Gastroesophageal sphincter (tissue), 3 donors: ENCODE measurements at regions not wholly inside any gene's neighbourhood (a gene's known extent, or its start where the extent isn't known, plus 50 kb on each side); places are given as distances from the start of the nearest gene placed in this dataset.

Experiments
- CTCF ChIP-seq, 4 experiments: fragments of 200-600 bp in 2 of 4; fragments of 450-650 bp in 2 of 4; sonication (generic) in 1 of 4; IDR thresholded peaks; one replicate each; pipeline ENCODE4 v1.5.1; 2017 to 2019; ENCODE audit warnings: antibody characterized with exemption in 4 of 4, mild to moderate bottlenecking in 2 of 4, moderate library complexity in 2 of 4
- EP300 ChIP-seq: sonication (generic); formaldehyde crosslinking; IDR thresholded peaks from one replicate; pipeline ENCODE4 v1.6.1; 2017; ENCODE audit warnings: antibody characterized with exemption, mild to moderate bottlenecking
- POLR2A ChIP-seq, 2 donors: fragments of 450-650 bp; IDR thresholded peaks; one replicate each; pipeline ENCODE4 v1.6.1; 2017; ENCODE audit warnings: antibody characterized with exemption in 2 of 2, mild to moderate bottlenecking in 2 of 2, moderate library complexity in 1 of 2
- POLR2AphosphoS5 ChIP-seq: sonication (generic); formaldehyde crosslinking; IDR thresholded peaks from one replicate; pipeline ENCODE4 v1.6.1; 2017; ENCODE audit warnings: antibody characterized with exemption

GRCh38 chr6:15039136-15039535 lies 206.7 kb upstream of the JARID2 start:
- no peak for TF ChIP-seq CTCF (IDR thresholded peaks at IDR 0.05)
- TF ChIP-seq POLR2AphosphoS5: no peak
- TF ChIP-seq POLR2A (IDR thresholded peaks at IDR 0.05): no peak
- no peak for TF ChIP-seq EP300
